Sigmoid colon (tissue), 6 donors: ENCODE measurements at regions not wholly inside any gene's neighbourhood (a gene's known extent, or its start where the extent isn't known, plus 50 kb on each side); places are given as distances from the start of the nearest gene placed in this dataset.

ENCODE experiments used
- DNase-seq: peaks from one replicate; pipeline ENCODE4 v3.0.0-alpha.2; 2019
- H3K27ac ChIP-seq, 4 donors: fragments of 200-600 bp; sonication (generic); one replicate each; pipeline ENCODE4 v1.5.1; 2016 to 2019; ENCODE audit warnings: mild to moderate bottlenecking in 1 of 4
- H3K27me3 ChIP-seq, 3 donors: fragments of 200-600 bp; sonication (generic); one replicate each; pipeline ENCODE4 v1.5.1; 2019; ENCODE audit warnings: mild to moderate bottlenecking in 1 of 3
- H3K36me3 ChIP-seq, 4 donors: fragments of 200-600 bp; sonication (generic); one replicate each; pipeline ENCODE4 v1.5.1; 2016 to 2019
- H3K4me1 ChIP-seq, 4 donors: fragments of 200-600 bp; sonication (generic); one replicate each; pipeline ENCODE4 v1.5.1; 2017 to 2019
- H3K4me3 ChIP-seq, 4 donors: fragments of 200-600 bp; sonication (generic); one replicate each; pipeline ENCODE4 v1.5.1; 2017 to 2019; ENCODE audit warnings: mild to moderate bottlenecking in 2 of 4, moderate library complexity in 1 of 4
- H3K9me3 ChIP-seq, 4 donors: fragments of 200-600 bp in 3 of 4; sonication (generic) in 3 of 4; one replicate each; pipeline versions ENCODE4 v1.5.1 to v1.6.1; 2013 to 2019
- CTCF ChIP-seq, 4 experiments: fragments of 450-650 bp in 3 of 4; fragments of 200-600 bp in 1 of 4; IDR thresholded peaks; one replicate each; pipeline ENCODE4 v1.5.1; 2016 to 2019; ENCODE audit warnings: antibody characterized with exemption in 4 of 4, mild to moderate bottlenecking in 3 of 4, moderate library complexity in 2 of 4
- EP300 ChIP-seq, 4 donors: sonication (generic); formaldehyde crosslinking; IDR thresholded peaks; one replicate each; pipeline ENCODE4 v1.6.1; 2017; ENCODE audit warnings: antibody characterized with exemption in 4 of 4
- POLR2A ChIP-seq, 2 donors: fragments of 450-650 bp; IDR thresholded peaks; one replicate each; pipeline ENCODE4 v1.6.1; 2016; ENCODE audit warnings: antibody characterized with exemption in 2 of 2, mild to moderate bottlenecking in 2 of 2, moderate library complexity in 2 of 2
- POLR2AphosphoS5 ChIP-seq, 4 donors: sonication (generic); formaldehyde crosslinking; IDR thresholded peaks; one replicate each; pipeline ENCODE4 v1.6.1; 2017; ENCODE audit warnings: antibody characterized with exemption in 4 of 4
- WGBS, 2 donors: extraction: QIAGEN DNeasy Blood & Tissue Kit; methylation state at CpG; one replicate each; pipeline ENCODE4 v1.1.7; 2013; 5-methylcytosine and 5-hydroxymethylcytosine counted together
- intact Hi-C: fragments of 100-400 bp; cut with DNase I; formaldehyde crosslinking; loops from one replicate; pipeline ENCODE4 v1.15.1; 2023
- donor health status: healthy with polysubstance abuse.
- donor health status: healthy.

GRCh38 chr5:56566374-56567249 lies 248.7 kb upstream of the MAP3K1 start:
- TF ChIP-seq POLR2A (IDR thresholded peaks at IDR 0.05), result no peak
- TF ChIP-seq CTCF (IDR thresholded peaks at IDR 0.05), result no peak
- no peak for TF ChIP-seq EP300 (IDR thresholded peaks at IDR 0.05)
- no peak for TF ChIP-seq POLR2AphosphoS5 (IDR thresholded peaks at IDR 0.05)
- Histone ChIP-seq H3K36me3 (no peaks in the 10 kb centered on the region), H3K4me3 (no peak overlapping the region), H3K27ac (no peak overlapping the region), H3K4me1 (peaks cover 0 to 5% (median 0%) of the 10 kb centered on the region in 4 donors), H3K27me3 (no peaks in the 10 kb centered on the region), H3K9me3 (no peaks in the 10 kb centered on the region)
- intact Hi-C loops, result no loop called here
- DNase-seq, result no peak
- WGBS, 2 donors, result 84 to 91% methylated on average over 12 of the region's 12 CpGs

GRCh38 chr5:56565644-56566043 lies 249.7 kb upstream of the MAP3K1 start:
- no peak for DNase-seq
- Histone ChIP-seq H3K4me3 (no peak overlapping the region), H3K36me3 (no peaks in the 10 kb centered on the region), H3K4me1 (peaks cover 0 to 5% (median 0%) of the 10 kb centered on the region in 4 donors), H3K27me3 (no peaks in the 10 kb centered on the region), H3K27ac (no peak overlapping the region), H3K9me3 (no peaks in the 10 kb centered on the region)
- intact Hi-C loops, result no loop called here
- WGBS, 2 donors, result 41 to 60% methylated on average over 3 of the region's 3 CpGs
- TF ChIP-seq POLR2AphosphoS5 (IDR thresholded peaks at IDR 0.05), result no peak
- TF ChIP-seq CTCF (IDR thresholded peaks at IDR 0.05), result no peak
- no peak for TF ChIP-seq EP300 (IDR thresholded peaks at IDR 0.05)
- no peak for TF ChIP-seq POLR2A (IDR thresholded peaks at IDR 0.05)

- no peaks in the 10 kb centered on the region for H3K36me3 ChIP-seq
- DNase-seq, result no peak
These were observed 250.1 kb upstream of the MAP3K1 start for GRCh38 chr5:56565283-56565615.

GRCh38 chr5:56564541-56565282 lies 250.6 kb upstream of the MAP3K1 start:
- peaks cover 0 to 5% (median 0%) of the 10 kb centered on the region in 4 donors for H3K4me1 ChIP-seq
- H3K27me3 ChIP-seq, result no peaks in the 10 kb centered on the region
- no peak overlapping the region for H3K27ac ChIP-seq
- no peak overlapping the region for H3K4me3 ChIP-seq
- intact Hi-C loops, result no loop called here
- DNase-seq, result no peak
- 66 to 80% methylated on average over 7 of the region's 7 CpGs for WGBS, 2 donors
- no peak for TF ChIP-seq CTCF (IDR thresholded peaks at IDR 0.05)
- no peaks in the 10 kb centered on the region for H3K9me3 ChIP-seq
- H3K36me3 ChIP-seq, result no peaks in the 10 kb centered on the region

More at GRCh38 chr5:56565283-56565615, 250.1 kb upstream of the MAP3K1 start:
- H3K9me3 ChIP-seq, result no peaks in the 10 kb centered on the region
- no peak overlapping the region for H3K4me3 ChIP-seq
- no peaks in the 10 kb centered on the region for H3K27me3 ChIP-seq
- H3K27ac ChIP-seq, result no peak overlapping the region
- intact Hi-C loops, result no loop called here
- peaks cover 0 to 5% (median 0%) of the 10 kb centered on the region in 4 donors for H3K4me1 ChIP-seq
- WGBS, 2 donors, result 59 to 89% methylated on average over 3 of the region's 3 CpGs
- TF ChIP-seq CTCF (IDR thresholded peaks at IDR 0.05) (no peak), EP300 (IDR thresholded peaks at IDR 0.05) (no peak), POLR2A (IDR thresholded peaks at IDR 0.05) (no peak), POLR2AphosphoS5 (IDR thresholded peaks at IDR 0.05) (no peak)
